ENCODE measurements at regions not wholly inside any gene's neighbourhood (a gene's known extent, or its start where the extent isn't known, plus 50 kb on each side); places are given as distances from the start of the nearest gene placed in this dataset.

- no peak for DNase-seq (ENCODE audit: low read depth)
These were observed 1083.7 kb upstream of the FLRT2 start for GRCh38 chr14:84446250-84446649.

DNA sequence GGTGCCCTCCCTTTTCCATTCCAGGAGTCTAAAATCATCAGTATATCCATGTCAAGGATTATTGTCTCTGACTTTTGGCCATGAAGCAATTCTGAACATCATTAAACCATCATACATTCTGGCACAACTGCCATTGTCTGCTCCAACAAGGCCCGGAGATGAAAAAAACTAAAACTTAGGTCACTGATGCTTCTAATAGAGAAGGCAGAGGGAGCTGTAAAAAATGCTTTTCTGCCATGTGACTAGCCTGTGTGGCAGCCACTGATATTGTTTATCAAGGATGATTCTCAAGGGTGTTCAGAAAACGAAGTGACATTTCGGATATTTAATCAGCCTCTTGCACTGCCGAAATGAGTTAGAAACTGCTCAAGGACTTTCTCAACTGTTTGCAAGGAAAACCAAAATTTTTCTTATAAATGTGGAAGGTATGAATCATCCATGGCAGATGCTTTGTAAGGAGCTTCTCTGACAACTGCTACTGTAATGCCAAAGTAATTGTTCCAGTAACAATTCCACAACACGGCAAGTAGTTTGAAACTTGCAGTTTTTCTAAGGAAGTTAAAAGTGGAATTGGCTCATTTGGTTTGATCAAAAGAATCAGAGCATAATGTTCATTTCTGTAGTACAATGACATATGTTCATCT lies 1076.5 kb upstream of the FLRT2 start:
- TF ChIP-seq CTCF (IDR thresholded peaks at IDR 0.05; ENCODE audit: insufficient read depth, low read depth, low read length, missing control alignments) = no peak
- DNase-seq (ENCODE audit: low read depth) = no peak
- H3K4me3 ChIP-seq (ENCODE audit: low read depth, low read length) = no peak overlapping the region

More at GRCh38 chr14:84446250-84446649, 1083.7 kb upstream of the FLRT2 start:
- TF ChIP-seq CTCF (IDR thresholded peaks at IDR 0.05; ENCODE audit: insufficient read depth, low read depth, low read length, missing control alignments) = no peak
- H3K4me3 ChIP-seq (ENCODE audit: low read depth, low read length) = no peak overlapping the region

DNA sequence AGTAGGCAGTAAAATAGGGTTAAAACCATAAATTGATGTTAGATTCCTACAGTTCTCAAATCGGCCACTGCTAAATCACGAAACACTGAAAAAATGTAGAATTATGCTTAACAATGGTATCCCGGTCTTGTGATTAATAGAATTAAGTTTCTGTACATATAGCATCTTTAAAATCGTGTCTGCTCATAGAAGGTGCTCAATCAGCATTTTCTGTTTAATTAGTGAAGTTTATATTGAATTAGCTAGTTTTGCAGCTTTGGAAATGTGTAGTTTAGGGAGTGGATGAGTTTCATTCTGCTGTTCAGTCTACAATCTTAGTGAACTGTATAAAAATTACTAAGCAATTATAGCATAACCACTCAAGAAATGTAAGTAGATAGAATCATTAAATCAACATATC lies 1075.8 kb upstream of the FLRT2 start:
- TF ChIP-seq CTCF (IDR thresholded peaks at IDR 0.05; ENCODE audit: insufficient read depth, low read depth, low read length, missing control alignments) = no peak
- DNase-seq (ENCODE audit: low read depth) = no peak
- no peak overlapping the region for H3K4me3 ChIP-seq (ENCODE audit: low read depth, low read length)

DNA sequence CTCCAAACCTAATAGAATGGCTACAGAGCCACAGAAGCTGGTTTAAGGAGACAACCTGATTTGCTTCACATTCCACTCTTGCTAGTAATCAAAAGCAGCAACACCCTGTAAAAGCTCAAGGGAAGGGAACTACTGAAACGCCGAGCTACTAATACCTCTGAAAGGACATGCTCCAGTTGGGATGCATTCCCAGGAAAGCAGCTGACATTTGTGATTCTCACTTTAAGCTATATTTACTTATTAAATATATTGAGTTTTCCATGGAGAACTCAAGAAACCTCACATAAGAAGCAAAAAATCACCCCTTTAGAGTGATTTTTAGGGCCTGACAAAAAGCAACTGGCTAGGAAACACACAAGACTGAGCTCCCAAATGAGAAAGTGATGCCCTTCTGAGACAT lies 1073.0 kb upstream of the FLRT2 start:
- no peak for TF ChIP-seq CTCF (IDR thresholded peaks at IDR 0.05; ENCODE audit: insufficient read depth, low read depth, low read length, missing control alignments)
- no peak for DNase-seq (ENCODE audit: low read depth)
- no peak overlapping the region for H3K4me3 ChIP-seq (ENCODE audit: low read depth, low read length)

DNA sequence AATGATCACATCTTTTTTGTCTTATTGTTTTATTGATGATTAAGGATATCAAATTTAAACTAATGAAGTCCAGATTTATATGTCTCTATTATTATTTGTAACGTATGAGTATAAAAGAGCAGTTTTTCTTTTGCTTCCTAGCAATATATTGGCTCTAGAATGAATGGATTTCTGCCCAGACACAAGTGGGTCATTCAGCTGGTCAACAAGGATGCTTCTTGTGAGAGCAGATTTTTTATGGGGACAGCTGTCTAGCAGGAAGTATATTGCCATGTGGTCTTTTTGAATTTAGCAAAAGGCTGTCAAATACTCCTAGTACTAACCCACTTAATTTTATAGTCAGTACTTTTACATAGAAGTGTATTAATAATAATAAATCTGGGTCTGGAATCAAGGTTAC lies 1071.1 kb upstream of the FLRT2 start:
- DNase-seq (ENCODE audit: low read depth) = no peak
- H3K4me3 ChIP-seq (ENCODE audit: low read depth, low read length) = no peak overlapping the region
- TF ChIP-seq CTCF (IDR thresholded peaks at IDR 0.05; ENCODE audit: insufficient read depth, low read depth, low read length, missing control alignments) = no peak

- no peak for TF ChIP-seq CTCF (IDR thresholded peaks at IDR 0.05; ENCODE audit: insufficient read depth, low read depth, low read length, missing control alignments)
- H3K4me3 ChIP-seq (ENCODE audit: low read depth, low read length) = no peak overlapping the region
- DNase-seq (ENCODE audit: low read depth) = no peak
These were observed 1064.1 kb upstream of the FLRT2 start for GRCh38 chr14:84465880-84466279.

DNA sequence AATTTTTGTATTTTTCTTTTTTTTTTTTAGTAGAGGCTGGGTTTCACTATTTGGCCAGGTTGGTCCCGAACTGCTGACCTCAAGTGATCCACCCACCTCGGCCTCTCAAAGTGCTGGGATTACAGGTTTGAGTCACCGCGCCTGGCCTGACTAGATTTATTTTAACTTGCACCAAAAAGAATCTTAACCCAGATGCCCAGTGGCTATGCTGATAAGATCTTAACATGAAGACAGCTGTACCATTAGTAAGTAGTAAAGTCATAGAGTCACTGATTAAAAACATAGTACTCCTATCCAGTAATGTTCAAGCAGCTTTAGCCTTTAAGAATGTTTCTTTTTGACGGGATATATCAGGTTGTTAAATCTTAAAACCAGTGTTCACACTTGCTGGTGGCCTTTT lies 1061.8 kb upstream of the FLRT2 start:
- TF ChIP-seq CTCF (IDR thresholded peaks at IDR 0.05; ENCODE audit: insufficient read depth, low read depth, low read length, missing control alignments) = no peak
- DNase-seq (ENCODE audit: low read depth) = no peak
- H3K4me3 ChIP-seq (ENCODE audit: low read depth, low read length) = no peak overlapping the region

Measured in GM12865 (cell line).